A673 (cell line): ENCODE measurements at regions not wholly inside any gene's neighbourhood (a gene's known extent, or its start where the extent isn't known, plus 50 kb on each side); places are given as distances from the start of the nearest gene placed in this dataset.

Source experiments
- EZH2 ChIP-seq: fragments of 200-600 bp; sonication (generic); IDR thresholded peaks from 2 replicates; pipeline ENCODE4 v1.6.1; 2017; ENCODE audit warnings: borderline replicate concordance, low read depth, mild to moderate bottlenecking, mixed read lengths, antibody characterized with exemption, low read length; ENCODE audit not compliant: poor library complexity, severe bottlenecking
- TF ChIP-seq, protein P1 (sequence below): fragments of 300-800, 200-600 bp; sonication (generic); conservative IDR thresholded peaks from 2 replicates; pipeline ENCODE4 v1.5.1; 2017; ENCODE audit warnings: low read depth, mild to moderate bottlenecking, antibody characterized with exemption, low read length, moderate library complexity, mixed read lengths

DNA sequence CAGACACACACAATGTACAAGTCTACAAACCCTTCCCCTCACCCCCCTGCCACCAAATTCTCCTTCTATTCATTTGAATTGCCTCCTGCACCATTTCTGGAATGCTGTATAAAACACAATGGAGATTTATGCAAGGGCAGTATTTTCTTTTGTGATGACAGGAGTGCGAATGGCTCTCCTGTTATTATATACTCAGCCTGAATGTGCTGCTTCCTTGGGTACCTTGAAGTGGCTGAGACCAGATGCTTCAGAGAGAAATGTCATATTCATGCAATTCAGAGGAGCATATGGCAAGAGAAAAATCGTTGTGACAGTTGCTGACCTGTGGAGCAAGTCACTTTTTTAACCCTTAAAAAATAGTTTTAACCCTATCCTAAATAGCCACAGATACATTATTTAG is 468.0 kb upstream of the WWC1 start:
- TF ChIP-seq, protein P1, sequence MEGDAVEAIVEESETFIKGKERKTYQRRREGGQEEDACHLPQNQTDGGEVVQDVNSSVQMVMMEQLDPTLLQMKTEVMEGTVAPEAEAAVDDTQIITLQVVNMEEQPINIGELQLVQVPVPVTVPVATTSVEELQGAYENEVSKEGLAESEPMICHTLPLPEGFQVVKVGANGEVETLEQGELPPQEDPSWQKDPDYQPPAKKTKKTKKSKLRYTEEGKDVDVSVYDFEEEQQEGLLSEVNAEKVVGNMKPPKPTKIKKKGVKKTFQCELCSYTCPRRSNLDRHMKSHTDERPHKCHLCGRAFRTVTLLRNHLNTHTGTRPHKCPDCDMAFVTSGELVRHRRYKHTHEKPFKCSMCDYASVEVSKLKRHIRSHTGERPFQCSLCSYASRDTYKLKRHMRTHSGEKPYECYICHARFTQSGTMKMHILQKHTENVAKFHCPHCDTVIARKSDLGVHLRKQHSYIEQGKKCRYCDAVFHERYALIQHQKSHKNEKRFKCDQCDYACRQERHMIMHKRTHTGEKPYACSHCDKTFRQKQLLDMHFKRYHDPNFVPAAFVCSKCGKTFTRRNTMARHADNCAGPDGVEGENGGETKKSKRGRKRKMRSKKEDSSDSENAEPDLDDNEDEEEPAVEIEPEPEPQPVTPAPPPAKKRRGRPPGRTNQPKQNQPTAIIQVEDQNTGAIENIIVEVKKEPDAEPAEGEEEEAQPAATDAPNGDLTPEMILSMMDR: no peak
- no peak for TF ChIP-seq EZH2
